SK-N-SH treated with all-trans-retinoic acid at 6 μM for 48 hours (cell line): ENCODE measurements at regions not wholly inside any gene's neighbourhood (a gene's known extent, or its start where the extent isn't known, plus 50 kb on each side); places are given as distances from the start of the nearest gene placed in this dataset.

Experiments used
- ARNTL ChIP-seq: fragments of 450-650 bp; formaldehyde crosslinking; IDR thresholded peaks from 2 replicates; pipeline ENCODE4 v1.5.0; 2020; ENCODE audit warnings: low read depth, mild to moderate bottlenecking, moderate library complexity, borderline replicate concordance
- CREB5 ChIP-seq: fragments of 250-450 bp; sonication (Bioruptor Pico); IDR thresholded peaks from 2 replicates; pipeline ENCODE4 v1.5.1; 2020; ENCODE audit warnings: low read depth, mild to moderate bottlenecking, moderate library complexity
- CSRNP3 ChIP-seq: fragments of 250-450 bp; sonication (Bioruptor Pico); IDR thresholded peaks from 2 replicates; pipeline ENCODE4 v1.5.1; 2021; ENCODE audit warnings: mild to moderate bottlenecking, moderate library complexity
- GLIS3 ChIP-seq: fragments of 250-450 bp; sonication (Bioruptor Pico); IDR thresholded peaks from 2 replicates; pipeline ENCODE4 v1.5.0; 2020; ENCODE audit warnings: mild to moderate bottlenecking, moderate library complexity
- PPARA ChIP-seq: fragments of 250-450 bp; sonication (Bioruptor Pico); IDR thresholded peaks from 2 replicates; pipeline ENCODE4 v1.5.0; 2020; ENCODE audit warnings: mild to moderate bottlenecking, borderline replicate concordance
- TSHZ2 ChIP-seq: fragments of 250-450 bp; sonication (Bioruptor Pico); IDR thresholded peaks from 2 replicates; pipeline ENCODE4 v1.5.0; 2020; ENCODE audit warnings: mild to moderate bottlenecking, moderate library complexity
- ZC3H10 ChIP-seq: fragments of 250-450 bp; sonication (Bioruptor Pico); IDR thresholded peaks from 2 replicates; pipeline ENCODE4 v1.5.1; 2021; ENCODE audit warnings: mild to moderate bottlenecking, moderate library complexity
- ZNF70 ChIP-seq: fragments of 450-650 bp; formaldehyde crosslinking; IDR thresholded peaks from 2 replicates; pipeline ENCODE4 v1.5.0; 2020; ENCODE audit warnings: mild to moderate bottlenecking, moderate library complexity
- ZNF8 ChIP-seq: fragments of 450-650 bp; formaldehyde crosslinking; IDR thresholded peaks from 2 replicates; pipeline ENCODE4 v1.5.0; 2020; ENCODE audit warnings: mild to moderate bottlenecking, moderate library complexity

GRCh38 chr4:177057186-177057585 lies 252.5 kb upstream of the NEIL3 start:
- TF ChIP-seq CREB5 = no peak
- no peak for TF ChIP-seq ZC3H10 (CRISPR knock-in tag)
- no peak for TF ChIP-seq ARNTL (CRISPR knock-in tag)
- no peak for TF ChIP-seq TSHZ2
- no peak for TF ChIP-seq PPARA (CRISPR knock-in tag)
- no peak for TF ChIP-seq ZNF70 (CRISPR knock-in tag)
- no peak for TF ChIP-seq ZNF8 (CRISPR knock-in tag)
- no peak for TF ChIP-seq CSRNP3 (CRISPR knock-in tag)
- TF ChIP-seq GLIS3 (CRISPR knock-in tag) = no peak
